GM12891 (cell line): ENCODE measurements at regions not wholly inside any gene's neighbourhood (a gene's known extent, or its start where the extent isn't known, plus 50 kb on each side); places are given as distances from the start of the nearest gene placed in this dataset.

Source experiments
- DNase-seq: peaks from one replicate; pipeline ENCODE4 v3.0.0; 2011; ENCODE audit warnings: low spot score; ENCODE audit not compliant: insufficient read length
- FAIRE-seq: peaks from 2 replicates; lab custom pipeline; 2011; peaks lifted over from hg19 to GRCh38; lab: Jason Lieb, UNC
- PAX5 ChIP-seq: IDR thresholded peaks from 2 replicates; pipeline ENCODE4 v1.6.1; 2011; ENCODE audit warnings: low read length, moderate library complexity, mild to moderate bottlenecking; ENCODE audit not compliant: insufficient read depth, severe bottlenecking
- POLR2A ChIP-seq: IDR thresholded peaks from 2 replicates; pipeline ENCODE4 v1.6.1; 2011; ENCODE audit warnings: low read depth, low read length, control low read depth
- POLR2AphosphoS5 ChIP-seq: IDR thresholded peaks from 2 replicates; pipeline ENCODE4 v1.6.1; 2011; ENCODE audit warnings: low read depth, low read length, control low read depth
- POU2F2 ChIP-seq: IDR thresholded peaks from 2 replicates; pipeline ENCODE4 v1.6.1; 2011; ENCODE audit warnings: low read depth, mild to moderate bottlenecking, control low read depth, low read length, moderate library complexity
- SPI1 ChIP-seq: IDR thresholded peaks from 2 replicates; pipeline ENCODE4 v1.6.1; 2011; ENCODE audit warnings: low read depth, low read length, control low read depth
- TAF1 ChIP-seq: IDR thresholded peaks from 2 replicates; pipeline ENCODE4 v1.6.1; 2011; ENCODE audit warnings: low read depth, low read length, control low read depth

- no peak for FAIRE-seq
- TF ChIP-seq TAF1, result no peak
- no peak for TF ChIP-seq POU2F2
- TF ChIP-seq POLR2AphosphoS5, result no peak
- TF ChIP-seq PAX5, result no peak
- TF ChIP-seq POLR2A, result no peak
- no peak for TF ChIP-seq SPI1
- DNase-seq, result no peak
These were observed 1174.5 kb downstream of the SORCS1 start for GRCh38 chr10:105989995-105990394.

GRCh38 chr10:105988848-105989247, 1175.7 kb downstream of the SORCS1 start:
- no peak for DNase-seq
- FAIRE-seq, result no peak
- TF ChIP-seq PAX5, result no peak
- TF ChIP-seq SPI1, result no peak
- no peak for TF ChIP-seq POLR2AphosphoS5
- no peak for TF ChIP-seq TAF1
- no peak for TF ChIP-seq POLR2A
- TF ChIP-seq POU2F2, result no peak

GRCh38 chr10:105986912-105987635, 1177.4 kb downstream of the SORCS1 start:
- DNase-seq (no peak), FAIRE-seq (no peak)
- TF ChIP-seq POLR2A (no peak), TAF1 (no peak), SPI1 (no peak), POU2F2 (no peak), POLR2AphosphoS5 (no peak), PAX5 (no peak)

- DNase-seq (no peak), FAIRE-seq (no peak)
- TF ChIP-seq SPI1 (no peak), TAF1 (no peak), POU2F2 (no peak), POLR2AphosphoS5 (no peak), PAX5 (no peak), POLR2A (no peak)
These were observed 1178.0 kb downstream of the SORCS1 start for GRCh38 chr10:105986486-105986885.

- TF ChIP-seq PAX5 (no peak), POLR2AphosphoS5 (no peak), SPI1 (no peak), POLR2A (no peak), POU2F2 (no peak), TAF1 (no peak)
- DNase-seq (no peak), FAIRE-seq (no peak)
These were observed 1181.8 kb downstream of the SORCS1 start for GRCh38 chr10:105982735-105983134.

GRCh38 chr10:105981679-105982078, 1182.8 kb downstream of the SORCS1 start:
- no peak for FAIRE-seq
- TF ChIP-seq POU2F2 (no peak), POLR2AphosphoS5 (no peak), PAX5 (no peak), POLR2A (no peak), TAF1 (no peak), SPI1 (no peak)
- no peak for DNase-seq

- DNase-seq, result no peak
- no peak for TF ChIP-seq TAF1
- TF ChIP-seq POU2F2, result no peak
- no peak for TF ChIP-seq POLR2AphosphoS5
- no peak for TF ChIP-seq SPI1
- no peak for TF ChIP-seq POLR2A
- TF ChIP-seq PAX5, result no peak
- no peak for FAIRE-seq
These were observed 1189.6 kb downstream of the SORCS1 start for GRCh38 chr10:105974803-105975456.

GRCh38 chr10:105973902-105974301, 1190.6 kb downstream of the SORCS1 start:
- FAIRE-seq (no peak), DNase-seq (no peak)
- no peak for TF ChIP-seq POLR2AphosphoS5
- TF ChIP-seq POLR2A, result no peak
- no peak for TF ChIP-seq SPI1
- no peak for TF ChIP-seq POU2F2
- no peak for TF ChIP-seq TAF1
- TF ChIP-seq PAX5, result no peak

- FAIRE-seq, result no peak
- no peak for DNase-seq
- TF ChIP-seq SPI1 (no peak), POLR2A (no peak), PAX5 (no peak), POU2F2 (no peak), TAF1 (no peak), POLR2AphosphoS5 (no peak)
These were observed 1191.1 kb downstream of the SORCS1 start for GRCh38 chr10:105973360-105973759.
